ENCODE measurements at regions not wholly inside any gene's neighbourhood (a gene's known extent, or its start where the extent isn't known, plus 50 kb on each side); places are given as distances from the start of the nearest gene placed in this dataset.

DNA sequence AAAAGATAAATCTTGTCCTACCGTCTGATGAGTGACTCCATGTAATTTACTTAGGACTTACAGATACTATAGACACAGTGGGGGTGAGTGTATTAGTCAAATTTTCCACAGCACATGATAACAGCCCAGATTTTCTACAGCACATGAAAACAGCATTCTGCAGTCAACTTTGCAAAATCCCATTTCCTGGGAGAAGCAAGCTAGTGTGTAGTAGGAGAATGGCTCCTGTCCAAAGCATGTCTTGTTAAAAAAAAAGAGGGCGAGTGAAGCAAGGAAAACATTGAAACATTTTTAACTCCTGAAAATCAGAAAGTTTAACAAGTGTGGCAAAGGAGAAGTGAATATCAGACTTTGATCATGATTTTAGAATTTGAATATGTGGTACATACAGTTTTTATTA is 817.8 kb upstream of the FAM98A start:
- TF ChIP-seq, protein P1, sequence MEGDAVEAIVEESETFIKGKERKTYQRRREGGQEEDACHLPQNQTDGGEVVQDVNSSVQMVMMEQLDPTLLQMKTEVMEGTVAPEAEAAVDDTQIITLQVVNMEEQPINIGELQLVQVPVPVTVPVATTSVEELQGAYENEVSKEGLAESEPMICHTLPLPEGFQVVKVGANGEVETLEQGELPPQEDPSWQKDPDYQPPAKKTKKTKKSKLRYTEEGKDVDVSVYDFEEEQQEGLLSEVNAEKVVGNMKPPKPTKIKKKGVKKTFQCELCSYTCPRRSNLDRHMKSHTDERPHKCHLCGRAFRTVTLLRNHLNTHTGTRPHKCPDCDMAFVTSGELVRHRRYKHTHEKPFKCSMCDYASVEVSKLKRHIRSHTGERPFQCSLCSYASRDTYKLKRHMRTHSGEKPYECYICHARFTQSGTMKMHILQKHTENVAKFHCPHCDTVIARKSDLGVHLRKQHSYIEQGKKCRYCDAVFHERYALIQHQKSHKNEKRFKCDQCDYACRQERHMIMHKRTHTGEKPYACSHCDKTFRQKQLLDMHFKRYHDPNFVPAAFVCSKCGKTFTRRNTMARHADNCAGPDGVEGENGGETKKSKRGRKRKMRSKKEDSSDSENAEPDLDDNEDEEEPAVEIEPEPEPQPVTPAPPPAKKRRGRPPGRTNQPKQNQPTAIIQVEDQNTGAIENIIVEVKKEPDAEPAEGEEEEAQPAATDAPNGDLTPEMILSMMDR (IDR thresholded peaks at IDR 0.05; ENCODE audit: control extremely low read depth in 1 of 3, insufficient read depth in 1 of 3, low read depth in 1 of 3, low read length in 3 of 3): no peak
- no peak for TF ChIP-seq MAX (IDR thresholded peaks at IDR 0.05)
- no peak for TF ChIP-seq SRF (IDR thresholded peaks at IDR 0.05; ENCODE audit: low read depth, low read length)
- no peak for TF ChIP-seq ASH2L (IDR thresholded peaks at IDR 0.05; ENCODE audit: low read length)
- no peak for TF ChIP-seq POLR2AphosphoS5 (IDR thresholded peaks at IDR 0.05; ENCODE audit: low read depth, low read length)

Measured in H1 (cell line).